RWPE2 (cell line): ENCODE measurements at regions not wholly inside any gene's neighbourhood (a gene's known extent, or its start where the extent isn't known, plus 50 kb on each side); places are given as distances from the start of the nearest gene placed in this dataset.

Experiments
- ATAC-seq: fragments of 200-7000 bp; cut with Tn5 transposase; 3 replicates; pipeline ENCODE4 v1.9.1; 2021; ENCODE audit warnings: low read depth
- DNase-seq: peaks from one replicate; pipeline ENCODE4 v3.0.0-alpha.2; 2020; ENCODE audit warnings: low spot score
- H3K27ac ChIP-seq: fragments of 450-650 bp; 2 replicates; pipeline ENCODE4 v1.5.1; 2017; ENCODE audit warnings: mild to moderate bottlenecking; ENCODE audit not compliant: poor library complexity, severe bottlenecking
- H3K27me3 ChIP-seq: fragments of 250-450 bp; sonication (Bioruptor Pico); 2 replicates; pipeline ENCODE4 v1.5.1; 2021; ENCODE audit warnings: mild to moderate bottlenecking, moderate library complexity; ENCODE audit not compliant: insufficient read depth, poor library complexity, severe bottlenecking
- H3K36me3 ChIP-seq: fragments of 250-450 bp; sonication (Bioruptor Pico); 2 replicates; pipeline ENCODE4 v1.5.1; 2020; ENCODE audit warnings: low read depth, mild to moderate bottlenecking, moderate library complexity
- H3K4me1 ChIP-seq: fragments of 250-450 bp; sonication (Bioruptor Pico); 2 replicates; pipeline ENCODE4 v1.5.1; 2021; ENCODE audit warnings: mild to moderate bottlenecking, moderate library complexity; ENCODE audit not compliant: insufficient read depth, poor library complexity, severe bottlenecking
- H3K4me3 ChIP-seq: fragments of 250-450 bp; sonication (Bioruptor Pico); 2 replicates; pipeline ENCODE4 v1.5.1; 2021; ENCODE audit warnings: mild to moderate bottlenecking, moderate library complexity; ENCODE audit not compliant: severe bottlenecking
- H3K9me3 ChIP-seq: fragments of 250-450 bp; sonication (Bioruptor Pico); 2 replicates; pipeline ENCODE4 v1.5.1; 2021; ENCODE audit warnings: mild to moderate bottlenecking, moderate library complexity; ENCODE audit not compliant: severe bottlenecking
- TF ChIP-seq, protein P1 (sequence below): fragments of 450-650 bp; IDR thresholded peaks from one replicate; pipeline ENCODE4 v1.5.1; 2017; ENCODE audit warnings: mild to moderate bottlenecking, moderate library complexity; ENCODE audit not compliant: poor library complexity, severe bottlenecking

DNA sequence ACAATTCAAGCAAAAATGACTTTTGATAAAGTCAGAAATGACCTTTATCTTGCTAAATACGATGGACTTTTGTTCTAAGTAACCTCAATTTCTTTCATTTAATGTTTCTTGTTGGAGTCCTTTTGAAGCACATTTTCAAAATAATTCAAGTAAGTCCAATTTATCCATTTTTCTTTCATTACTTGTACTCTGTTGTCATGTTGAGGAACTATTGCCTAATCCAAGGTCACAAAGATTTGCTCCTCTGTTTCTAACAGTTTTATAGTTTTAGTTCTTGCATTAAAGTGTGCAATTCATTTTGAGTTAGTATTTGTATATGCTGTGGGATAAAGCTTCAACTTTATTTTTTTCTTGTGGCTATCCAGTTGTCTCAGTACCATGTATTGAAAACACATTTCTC lies 66.7 kb downstream of the CCER1 start:
- Histone ChIP-seq H3K4me1 (no peaks in the 10 kb centered on the region), H3K27me3 (no peaks in the 10 kb centered on the region), H3K36me3 (no peaks in the 10 kb centered on the region), H3K9me3 (no peaks in the 10 kb centered on the region), H3K4me3 (no peak overlapping the region), H3K27ac (no peak overlapping the region)
- DNase-seq (no peak), ATAC-seq (no peak)
- TF ChIP-seq, protein P1, sequence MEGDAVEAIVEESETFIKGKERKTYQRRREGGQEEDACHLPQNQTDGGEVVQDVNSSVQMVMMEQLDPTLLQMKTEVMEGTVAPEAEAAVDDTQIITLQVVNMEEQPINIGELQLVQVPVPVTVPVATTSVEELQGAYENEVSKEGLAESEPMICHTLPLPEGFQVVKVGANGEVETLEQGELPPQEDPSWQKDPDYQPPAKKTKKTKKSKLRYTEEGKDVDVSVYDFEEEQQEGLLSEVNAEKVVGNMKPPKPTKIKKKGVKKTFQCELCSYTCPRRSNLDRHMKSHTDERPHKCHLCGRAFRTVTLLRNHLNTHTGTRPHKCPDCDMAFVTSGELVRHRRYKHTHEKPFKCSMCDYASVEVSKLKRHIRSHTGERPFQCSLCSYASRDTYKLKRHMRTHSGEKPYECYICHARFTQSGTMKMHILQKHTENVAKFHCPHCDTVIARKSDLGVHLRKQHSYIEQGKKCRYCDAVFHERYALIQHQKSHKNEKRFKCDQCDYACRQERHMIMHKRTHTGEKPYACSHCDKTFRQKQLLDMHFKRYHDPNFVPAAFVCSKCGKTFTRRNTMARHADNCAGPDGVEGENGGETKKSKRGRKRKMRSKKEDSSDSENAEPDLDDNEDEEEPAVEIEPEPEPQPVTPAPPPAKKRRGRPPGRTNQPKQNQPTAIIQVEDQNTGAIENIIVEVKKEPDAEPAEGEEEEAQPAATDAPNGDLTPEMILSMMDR, result no peak

DNA sequence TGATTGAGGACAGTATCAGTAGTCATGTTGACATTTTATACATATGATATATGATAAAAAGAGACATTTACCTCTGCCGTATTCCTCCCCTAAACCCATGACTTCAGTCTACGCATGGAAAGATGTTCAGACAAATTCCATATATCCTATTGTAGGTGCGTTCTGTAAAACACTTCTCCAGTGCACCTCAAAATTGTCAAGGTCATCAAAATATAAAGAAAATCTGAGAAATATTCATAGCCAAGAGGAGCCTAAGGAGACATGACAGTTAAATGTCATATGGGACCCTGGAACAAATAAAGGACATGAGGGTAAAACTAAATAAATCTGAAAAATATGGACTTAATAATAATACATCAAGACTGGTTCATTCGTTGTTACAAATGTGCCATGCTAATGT lies 71.5 kb downstream of the CCER1 start:
- TF ChIP-seq, protein P1, result no peak
- DNase-seq, result no peak

GRCh38 chr12:90871726-90872096 lies 83.3 kb downstream of the CCER1 start:
- H3K9me3 ChIP-seq, result no peaks in the 10 kb centered on the region
- no peaks in the 10 kb centered on the region for H3K4me1 ChIP-seq
- no peak for DNase-seq
- H3K27me3 ChIP-seq, result no peaks in the 10 kb centered on the region
- H3K27ac ChIP-seq, result no peak overlapping the region
- no peak for ATAC-seq
- no peaks in the 10 kb centered on the region for H3K36me3 ChIP-seq
- H3K4me3 ChIP-seq, result no peak overlapping the region
- TF ChIP-seq, protein P1, result no peak

More for the DNA sequence above, 71.5 kb downstream of the CCER1 start:
- Histone ChIP-seq H3K4me1 (no peaks in the 10 kb centered on the region), H3K4me3 (no peak overlapping the region), H3K27me3 (no peaks in the 10 kb centered on the region), H3K27ac (no peak overlapping the region), H3K36me3 (no peaks in the 10 kb centered on the region), H3K9me3 (no peaks in the 10 kb centered on the region)
- no peak for ATAC-seq

GRCh38 chr12:90870971-90871725 lies 83.8 kb downstream of the CCER1 start:
- DNase-seq (no peak), ATAC-seq (no peak)
- TF ChIP-seq, protein P1, result no peak
- no peak overlapping the region for H3K27ac ChIP-seq
- H3K4me1 ChIP-seq, result no peaks in the 10 kb centered on the region
- H3K27me3 ChIP-seq, result no peaks in the 10 kb centered on the region
- H3K36me3 ChIP-seq, result no peaks in the 10 kb centered on the region
- H3K9me3 ChIP-seq, result no peaks in the 10 kb centered on the region
- no peak overlapping the region for H3K4me3 ChIP-seq

DNA sequence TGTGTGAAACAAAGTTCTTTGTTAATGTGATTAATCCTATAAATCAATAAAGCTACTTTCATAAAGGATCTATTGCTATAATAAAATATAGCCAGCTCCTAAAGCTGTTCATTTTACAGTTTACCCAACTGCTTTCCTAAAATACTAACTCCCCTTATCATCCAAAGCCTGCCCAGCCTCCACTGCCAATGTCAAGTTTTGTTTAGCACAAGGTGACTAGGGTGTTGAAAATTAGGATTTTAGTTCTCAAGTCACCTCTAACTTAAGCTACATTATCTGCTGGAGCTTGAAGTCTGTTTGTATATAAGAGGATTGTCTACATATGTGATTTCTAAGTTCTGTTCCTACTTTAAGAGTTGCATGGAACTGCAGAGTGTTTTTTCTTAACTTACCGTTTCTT lies 86.3 kb downstream of the CCER1 start:
- no peaks in the 10 kb centered on the region for H3K36me3 ChIP-seq
- H3K27me3 ChIP-seq, result no peaks in the 10 kb centered on the region
- DNase-seq, result no peak
- no peak overlapping the region for H3K27ac ChIP-seq
- ATAC-seq, result no peak
- TF ChIP-seq, protein P1, result no peak
- no peaks in the 10 kb centered on the region for H3K9me3 ChIP-seq
- H3K4me3 ChIP-seq, result no peak overlapping the region
- H3K4me1 ChIP-seq, result no peaks in the 10 kb centered on the region
